ENCODE measurements at regions not wholly inside any gene's neighbourhood (a gene's known extent, or its start where the extent isn't known, plus 50 kb on each side); places are given as distances from the start of the nearest gene placed in this dataset.
"Not testable (repeated sequence)": the region's sequence is repeated elsewhere in the genome, so short reads cannot be mapped to it uniquely, and the experiment has no call there.

- TF ChIP-seq POLR2AphosphoS5 (IDR thresholded peaks at IDR 0.05) (no peak), CTCF (IDR thresholded peaks at IDR 0.05) (no peak), EP300 (IDR thresholded peaks at IDR 0.05) (no peak), POLR2A (IDR thresholded peaks at IDR 0.05) (no peak)
- no peaks in the 10 kb centered on the region for H3K9me3 ChIP-seq
- no peak overlapping the region for H3K4me3 ChIP-seq
- no peaks in the 10 kb centered on the region for H3K27me3 ChIP-seq
- H3K36me3 ChIP-seq = no peaks in the 10 kb centered on the region
- DNase-seq = no peak
- 71 to 84% methylated on average over 2 of the region's 2 CpGs for WGBS, 2 donors
- no peaks in the 10 kb centered on the region for H3K4me1 ChIP-seq
- ATAC-seq (ENCODE audit: low FRiP score in 2 of 2) = no peak
- no peak overlapping the region for H3K27ac ChIP-seq
Observed at GRCh38 chr2:107721586-107721985, 105.1 kb upstream of the RGPD4 start.

GRCh38 chr2:107725824-107726223, 100.9 kb upstream of the RGPD4 start:
- not testable (repeated sequence) for DNase-seq; H3K27me3 ChIP-seq; H3K4me1 ChIP-seq; H3K9me3 ChIP-seq; H3K27ac ChIP-seq; ATAC-seq (ENCODE audit: low FRiP score in 2 of 2); H3K4me3 ChIP-seq; H3K36me3 ChIP-seq
- 96 to 98% methylated on average over 1 of the region's 1 CpG for WGBS, 2 donors

GRCh38 chr2:107727318-107727717, 99.4 kb upstream of the RGPD4 start:
- DNase-seq (no peak), ATAC-seq (ENCODE audit: low FRiP score in 2 of 2) (no peak)
- Histone ChIP-seq H3K27me3 (no peaks in the 10 kb centered on the region), H3K36me3 (no peaks in the 10 kb centered on the region), H3K27ac (no peak overlapping the region), H3K4me1 (no peaks in the 10 kb centered on the region), H3K9me3 (no peaks in the 10 kb centered on the region), H3K4me3 (no peak overlapping the region)
- TF ChIP-seq POLR2AphosphoS5 (IDR thresholded peaks at IDR 0.05) (no peak), POLR2A (IDR thresholded peaks at IDR 0.05) (no peak), EP300 (IDR thresholded peaks at IDR 0.05) (no peak), CTCF (IDR thresholded peaks at IDR 0.05) (no peak)

GRCh38 chr2:107728586-107728985, 98.1 kb upstream of the RGPD4 start:
- Histone ChIP-seq H3K4me1 (no peaks in the 10 kb centered on the region), H3K4me3 (no peak overlapping the region), H3K27me3 (no peaks in the 10 kb centered on the region), H3K36me3 (no peaks in the 10 kb centered on the region), H3K9me3 (no peaks in the 10 kb centered on the region), H3K27ac (no peak overlapping the region)
- no peak for TF ChIP-seq POLR2AphosphoS5 (IDR thresholded peaks at IDR 0.05)
- no peak for TF ChIP-seq POLR2A (IDR thresholded peaks at IDR 0.05)
- no peak for TF ChIP-seq EP300 (IDR thresholded peaks at IDR 0.05)
- no peak for TF ChIP-seq CTCF (IDR thresholded peaks at IDR 0.05)
- 64 to 77% methylated on average over 5 of the region's 5 CpGs for WGBS, 2 donors
- ATAC-seq (ENCODE audit: low FRiP score in 2 of 2) = no peak
- no peak for DNase-seq

- Histone ChIP-seq H3K27ac (no peak overlapping the region), H3K36me3 (no peaks in the 10 kb centered on the region), H3K9me3 (no peaks in the 10 kb centered on the region), H3K27me3 (no peaks in the 10 kb centered on the region), H3K4me3 (no peak overlapping the region), H3K4me1 (no peaks in the 10 kb centered on the region)
- ATAC-seq (ENCODE audit: low FRiP score in 2 of 2) (no peak), DNase-seq (no peak)
- TF ChIP-seq CTCF (IDR thresholded peaks at IDR 0.05) (no peak), EP300 (IDR thresholded peaks at IDR 0.05) (no peak), POLR2AphosphoS5 (IDR thresholded peaks at IDR 0.05) (no peak), POLR2A (IDR thresholded peaks at IDR 0.05) (no peak)
- 58 to 59% methylated on average over 3 of the region's 3 CpGs for WGBS, 2 donors
Observed at GRCh38 chr2:107729440-107729839, 97.3 kb upstream of the RGPD4 start.

Data from upper lobe of left lung (tissue), 6 donors.